Muscle of back (tissue), 3 donors: ENCODE measurements at regions not wholly inside any gene's neighbourhood (a gene's known extent, or its start where the extent isn't known, plus 50 kb on each side); places are given as distances from the start of the nearest gene placed in this dataset.
A peak's percentile ranks its signal among the peaks of the same experiment; 100 is the strongest.

Experiments
- DNase-seq, 3 donors: peaks; one replicate each; pipeline versions ENCODE4 v3.0.0 to v3.0.0-alpha.2; 2013

- no peak for DNase-seq
These were observed 151.9 kb upstream of the TANK start for GRCh38 chr2:161008311-161008710.

GRCh38 chr2:161010503-161011015 lies 149.7 kb upstream of the TANK start:
- no peak for DNase-seq

- DNase-seq = peak in 1 of 3 donors; percentile 29
These were observed 142.3 kb upstream of the TANK start for GRCh38 chr2:161017780-161018470.

- DNase-seq = no peak
These were observed 140.9 kb upstream of the TANK start for GRCh38 chr2:161019311-161019710.

- no peak for DNase-seq
These were observed 139.8 kb upstream of the TANK start for GRCh38 chr2:161020437-161020836.

- DNase-seq = no peak
These were observed 131.6 kb upstream of the TANK start for GRCh38 chr2:161028581-161028980.

- no peak for DNase-seq
These were observed 130.9 kb upstream of the TANK start for GRCh38 chr2:161029321-161029720.

- DNase-seq = peak; percentile 26 to 96 (median 41)
These were observed 129.8 kb upstream of the TANK start for GRCh38 chr2:161030260-161031063.

- no peak for DNase-seq
These were observed 128.7 kb upstream of the TANK start for GRCh38 chr2:161031511-161031910.

GRCh38 chr2:161032635-161033034 lies 127.6 kb upstream of the TANK start:
- no peak for DNase-seq

- DNase-seq = no peak
These were observed 127.1 kb upstream of the TANK start for GRCh38 chr2:161033059-161033660.

- DNase-seq = no peak
These were observed 123.3 kb upstream of the TANK start for GRCh38 chr2:161036926-161037325.

GRCh38 chr2:161039071-161039470 lies 121.2 kb upstream of the TANK start:
- no peak for DNase-seq

GRCh38 chr2:161041356-161041755 lies 118.9 kb upstream of the TANK start:
- no peak for DNase-seq

GRCh38 chr2:161042990-161043625 lies 117.1 kb upstream of the TANK start:
- peak in 1 of 3 donors; percentile 23 for DNase-seq

- no peak for DNase-seq
These were observed 115.9 kb upstream of the TANK start for GRCh38 chr2:161044095-161044865.

GRCh38 chr2:161044921-161045320 lies 115.3 kb upstream of the TANK start:
- no peak for DNase-seq

- DNase-seq = no peak
These were observed 114.5 kb upstream of the TANK start for GRCh38 chr2:161045726-161046125.

GRCh38 chr2:161046876-161047275 lies 113.4 kb upstream of the TANK start:
- DNase-seq = no peak

- DNase-seq = no peak
These were observed 111.9 kb upstream of the TANK start for GRCh38 chr2:161048317-161048716.

- DNase-seq = no peak
These were observed 110.7 kb upstream of the TANK start for GRCh38 chr2:161049559-161049958.
